ENCODE measurements at regions not wholly inside any gene's neighbourhood (a gene's known extent, or its start where the extent isn't known, plus 50 kb on each side); places are given as distances from the start of the nearest gene placed in this dataset.
"Not testable (repeated sequence)": the region's sequence is repeated elsewhere in the genome, so short reads cannot be mapped to it uniquely, and the experiment has no call there.

GRCh38 chr5:17058438-17058837, 122.3 kb upstream of the MYO10 start:
- no peaks in the 10 kb centered on the region for H3K79me1 ChIP-seq (replicated peaks; ENCODE audit: low read length, poor library complexity, severe bottlenecking)
- no peak overlapping the region for H3K14ac ChIP-seq (ENCODE audit: low read length in 2 of 2)
- no peaks in the 10 kb centered on the region for H3K9me3 ChIP-seq (ENCODE audit: control insufficient read depth, low read length)
- no peak overlapping the region for H3K23ac ChIP-seq (ENCODE audit: low read length in 2 of 2)
- 67% methylated on average over 4 of the region's 7 CpGs for WGBS
- no peak overlapping the region for H3K18ac ChIP-seq (ENCODE audit: low read depth in 1 of 2, low read length in 2 of 2)
- no peak overlapping the region for H2BK120ac ChIP-seq (ENCODE audit: low read depth, low read length)
- no peak overlapping the region for H2AK5ac ChIP-seq (ENCODE audit: low read length, severe bottlenecking)
- H2BK12ac ChIP-seq (ENCODE audit: low read length in 2 of 2): no peak overlapping the region
- H3K9ac ChIP-seq (ENCODE audit: low read length): no peak overlapping the region
- H3K4me1 ChIP-seq (ENCODE audit: control insufficient read depth, insufficient read depth, low read depth, low read length): no peaks in the 10 kb centered on the region
- no peak overlapping the region for H3K4ac ChIP-seq (ENCODE audit: low read depth in 1 of 2, low read length in 2 of 2)
- no peak overlapping the region for H4K91ac ChIP-seq (ENCODE audit: low read length)
- no peak overlapping the region for H3K4me3 ChIP-seq (ENCODE audit: insufficient read depth in 1 of 2, low read depth in 1 of 2, low read length in 2 of 2)
- no peak for DNase-seq
- no peaks in the 10 kb centered on the region for H3K36me3 ChIP-seq (ENCODE audit: control insufficient read depth in 1 of 2, insufficient read depth in 2 of 2, low read depth in 1 of 2, low read length in 2 of 2)
- H2BK5ac ChIP-seq (ENCODE audit: low read depth, low read length, poor library complexity, severe bottlenecking): no peak overlapping the region
- H2AFZ ChIP-seq (ENCODE audit: low read depth, low read length): no peak overlapping the region
- H3K4me2 ChIP-seq (ENCODE audit: low read length, poor library complexity, severe bottlenecking): no peak overlapping the region
- H2BK15ac ChIP-seq (ENCODE audit: low read depth, poor library complexity, severe bottlenecking): no peak overlapping the region
- no peaks in the 10 kb centered on the region for H3K27me3 ChIP-seq (ENCODE audit: control insufficient read depth in 1 of 2, insufficient read depth in 1 of 2, low read length in 2 of 2)
- no peak overlapping the region for H4K8ac ChIP-seq (ENCODE audit: low read length)
- H3K27ac ChIP-seq (ENCODE audit: low read length, poor library complexity, severe bottlenecking): no peak overlapping the region

- Histone ChIP-seq H3K9me3 (ENCODE audit: control insufficient read depth, low read length) (no peaks in the 10 kb centered on the region), H4K91ac (ENCODE audit: low read length) (peak overlapping the region; percentile 61), H4K8ac (ENCODE audit: low read length) (peak overlapping the region; percentile 42), H3K4ac (ENCODE audit: low read depth in 1 of 2, low read length in 2 of 2) (no peak overlapping the region), H3K27me3 (ENCODE audit: control insufficient read depth in 1 of 2, insufficient read depth in 1 of 2, low read length in 2 of 2) (no peaks in the 10 kb centered on the region), H3K27ac (ENCODE audit: low read length, poor library complexity, severe bottlenecking) (no peak overlapping the region), H3K36me3 (ENCODE audit: control insufficient read depth in 1 of 2, insufficient read depth in 2 of 2, low read depth in 1 of 2, low read length in 2 of 2) (no peaks in the 10 kb centered on the region), H3K18ac (ENCODE audit: low read depth in 1 of 2, low read length in 2 of 2) (peak overlapping the region in 1 of 2 experiments; percentile 12), H2BK5ac (ENCODE audit: low read depth, low read length, poor library complexity, severe bottlenecking) (no peak overlapping the region), H2BK120ac (ENCODE audit: low read depth, low read length) (no peak overlapping the region), H3K4me3 (ENCODE audit: insufficient read depth in 1 of 2, low read depth in 1 of 2, low read length in 2 of 2) (peak overlapping the region in 1 of 2 experiments; percentile 27), H3K9ac (ENCODE audit: low read length) (no peak overlapping the region), H3K4me2 (ENCODE audit: low read length, poor library complexity, severe bottlenecking) (no peak overlapping the region), H2BK15ac (ENCODE audit: low read depth, poor library complexity, severe bottlenecking) (no peak overlapping the region), H3K14ac (ENCODE audit: low read length in 2 of 2) (no peak overlapping the region), H2AK5ac (ENCODE audit: low read length, severe bottlenecking) (no peak overlapping the region), H3K79me1 (replicated peaks; ENCODE audit: low read length, poor library complexity, severe bottlenecking) (no peaks in the 10 kb centered on the region), H3K4me1 (ENCODE audit: control insufficient read depth, insufficient read depth, low read depth, low read length) (no peaks in the 10 kb centered on the region), H2BK12ac (ENCODE audit: low read length in 2 of 2) (no peak overlapping the region), H2AFZ (ENCODE audit: low read depth, low read length) (no peak overlapping the region), H3K23ac (ENCODE audit: low read length in 2 of 2) (no peak overlapping the region)
- WGBS: 97% methylated on average over 21 of the region's 33 CpGs
- no peak for DNase-seq
Measured at GRCh38 chr5:17061973-17062470, 125.9 kb upstream of the MYO10 start.

GRCh38 chr5:17062741-17063140, 126.7 kb upstream of the MYO10 start:
- H3K27me3 ChIP-seq (ENCODE audit: control insufficient read depth in 1 of 2, insufficient read depth in 1 of 2, low read length in 2 of 2); H3K18ac ChIP-seq (ENCODE audit: low read depth in 1 of 2, low read length in 2 of 2); H3K9ac ChIP-seq (ENCODE audit: low read length); H2AK5ac ChIP-seq (ENCODE audit: low read length, severe bottlenecking); H3K9me3 ChIP-seq (ENCODE audit: control insufficient read depth, low read length); H2AFZ ChIP-seq (ENCODE audit: low read depth, low read length); H3K14ac ChIP-seq (ENCODE audit: low read length in 2 of 2); H3K79me1 ChIP-seq (replicated peaks; ENCODE audit: low read length, poor library complexity, severe bottlenecking); H2BK12ac ChIP-seq (ENCODE audit: low read length in 2 of 2); H3K4me3 ChIP-seq (ENCODE audit: insufficient read depth in 1 of 2, low read depth in 1 of 2, low read length in 2 of 2); H3K23ac ChIP-seq (ENCODE audit: low read length in 2 of 2); H4K91ac ChIP-seq (ENCODE audit: low read length); H3K27ac ChIP-seq (ENCODE audit: low read length, poor library complexity, severe bottlenecking); H3K4me2 ChIP-seq (ENCODE audit: low read length, poor library complexity, severe bottlenecking); H2BK120ac ChIP-seq (ENCODE audit: low read depth, low read length); DNase-seq; H3K4me1 ChIP-seq (ENCODE audit: control insufficient read depth, insufficient read depth, low read depth, low read length); H2BK15ac ChIP-seq (ENCODE audit: low read depth, poor library complexity, severe bottlenecking); H3K36me3 ChIP-seq (ENCODE audit: control insufficient read depth in 1 of 2, insufficient read depth in 2 of 2, low read depth in 1 of 2, low read length in 2 of 2); H2BK5ac ChIP-seq (ENCODE audit: low read depth, low read length, poor library complexity, severe bottlenecking); H3K4ac ChIP-seq (ENCODE audit: low read depth in 1 of 2, low read length in 2 of 2); H4K8ac ChIP-seq (ENCODE audit: low read length): not testable (repeated sequence)
- over 99% methylated on average over 4 of the region's 4 CpGs for WGBS

- no peak overlapping the region for H2BK12ac ChIP-seq (ENCODE audit: low read length in 2 of 2)
- no peak overlapping the region for H3K18ac ChIP-seq (ENCODE audit: low read depth in 1 of 2, low read length in 2 of 2)
- no peak overlapping the region for H3K23ac ChIP-seq (ENCODE audit: low read length in 2 of 2)
- no peak overlapping the region for H4K8ac ChIP-seq (ENCODE audit: low read length)
- H3K4ac ChIP-seq (ENCODE audit: low read depth in 1 of 2, low read length in 2 of 2): no peak overlapping the region
- H2AFZ ChIP-seq (ENCODE audit: low read depth, low read length): no peak overlapping the region
- H2BK5ac ChIP-seq (ENCODE audit: low read depth, low read length, poor library complexity, severe bottlenecking): no peak overlapping the region
- no peak overlapping the region for H3K9ac ChIP-seq (ENCODE audit: low read length)
- no peaks in the 10 kb centered on the region for H3K4me1 ChIP-seq (ENCODE audit: control insufficient read depth, insufficient read depth, low read depth, low read length)
- no peaks in the 10 kb centered on the region for H3K9me3 ChIP-seq (ENCODE audit: control insufficient read depth, low read length)
- H3K4me2 ChIP-seq (ENCODE audit: low read length, poor library complexity, severe bottlenecking): no peak overlapping the region
- H3K4me3 ChIP-seq (ENCODE audit: insufficient read depth in 1 of 2, low read depth in 1 of 2, low read length in 2 of 2): no peak overlapping the region
- H3K79me1 ChIP-seq (replicated peaks; ENCODE audit: low read length, poor library complexity, severe bottlenecking): no peaks in the 10 kb centered on the region
- H3K36me3 ChIP-seq (ENCODE audit: control insufficient read depth in 1 of 2, insufficient read depth in 2 of 2, low read depth in 1 of 2, low read length in 2 of 2): no peaks in the 10 kb centered on the region
- H2AK5ac ChIP-seq (ENCODE audit: low read length, severe bottlenecking): no peak overlapping the region
- H4K91ac ChIP-seq (ENCODE audit: low read length): no peak overlapping the region
- H3K27ac ChIP-seq (ENCODE audit: low read length, poor library complexity, severe bottlenecking): no peak overlapping the region
- H2BK120ac ChIP-seq (ENCODE audit: low read depth, low read length): no peak overlapping the region
- no peaks in the 10 kb centered on the region for H3K27me3 ChIP-seq (ENCODE audit: control insufficient read depth in 1 of 2, insufficient read depth in 1 of 2, low read length in 2 of 2)
- no peak overlapping the region for H2BK15ac ChIP-seq (ENCODE audit: low read depth, poor library complexity, severe bottlenecking)
- no peak overlapping the region for H3K14ac ChIP-seq (ENCODE audit: low read length in 2 of 2)
- WGBS: 46% methylated on average over 2 of the region's 3 CpGs
- DNase-seq: no peak
Measured at GRCh38 chr5:17064241-17064640, 128.2 kb upstream of the MYO10 start.
